Osteocyte (in vitro differentiated cells): ENCODE measurements at regions not wholly inside any gene's neighbourhood (a gene's known extent, or its start where the extent isn't known, plus 50 kb on each side); places are given as distances from the start of the nearest gene placed in this dataset.

Experiments
- DNase-seq: peaks from one replicate; pipeline ENCODE4 v3.0.0; 2021; ENCODE audit warnings: mixed read lengths; ENCODE audit not compliant: unreplicated experiment; ENCODE audit errors: extremely low spot score
- H3K27ac Mint-ChIP-seq: one replicate; pipeline ENCODE4 v1.8.0; 2021; ENCODE audit warnings: mild to moderate bottlenecking, mixed read lengths; ENCODE audit not compliant: unreplicated experiment
- H3K27me3 Mint-ChIP-seq: one replicate; pipeline ENCODE4 v1.8.0; 2021; ENCODE audit warnings: mixed read lengths; ENCODE audit not compliant: unreplicated experiment
- H3K36me3 Mint-ChIP-seq: one replicate; pipeline ENCODE4 v1.8.0; 2021; ENCODE audit warnings: mixed read lengths; ENCODE audit not compliant: unreplicated experiment
- H3K4me1 Mint-ChIP-seq: one replicate; pipeline ENCODE4 v1.8.0; 2021; ENCODE audit warnings: mixed read lengths; ENCODE audit not compliant: unreplicated experiment
- H3K4me3 Mint-ChIP-seq: one replicate; pipeline ENCODE4 v1.8.0; 2021; ENCODE audit warnings: mild to moderate bottlenecking, moderate library complexity, mixed read lengths; ENCODE audit not compliant: unreplicated experiment
- H3K9me3 Mint-ChIP-seq: one replicate; pipeline ENCODE4 v1.8.0; 2021; ENCODE audit warnings: mixed read lengths; ENCODE audit not compliant: unreplicated experiment
- TF ChIP-seq, protein P1 (sequence below): fragments of 200-600 bp; sonication (generic); IDR thresholded peaks from 2 replicates; pipeline ENCODE4 v1.5.0; 2021; ENCODE audit warnings: antibody characterized with exemption, mild to moderate bottlenecking, moderate library complexity

DNA sequence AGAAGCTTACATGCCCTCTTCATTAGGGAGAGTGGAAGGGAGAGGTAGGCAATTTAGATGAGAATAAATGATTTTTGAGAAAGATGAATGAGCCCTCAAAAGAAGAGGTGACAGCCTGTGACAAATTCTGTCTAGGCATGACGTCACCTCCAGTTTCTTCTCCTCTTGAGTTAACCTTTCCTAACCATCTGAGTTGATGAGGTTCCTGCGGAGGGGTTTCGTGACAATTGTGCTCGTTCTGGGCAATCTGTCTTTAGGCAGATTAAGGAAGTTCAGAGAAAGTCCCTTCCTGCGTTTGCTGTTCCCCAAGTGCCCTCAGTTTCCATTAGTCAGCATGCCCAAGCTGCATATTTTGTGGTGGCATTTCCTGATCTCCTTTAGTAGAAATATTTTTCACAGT lies 640.2 kb upstream of the SYT4 start:
- Mint-ChIP-seq H3K4me1 (peaks cover 61% of the 10 kb centered on the region), H3K36me3 (no peaks in the 10 kb centered on the region), H3K9me3 (no peaks in the 10 kb centered on the region), H3K27ac (no peak overlapping the region), H3K4me3 (no peak overlapping the region), H3K27me3 (no peaks in the 10 kb centered on the region)
- TF ChIP-seq, protein P1, sequence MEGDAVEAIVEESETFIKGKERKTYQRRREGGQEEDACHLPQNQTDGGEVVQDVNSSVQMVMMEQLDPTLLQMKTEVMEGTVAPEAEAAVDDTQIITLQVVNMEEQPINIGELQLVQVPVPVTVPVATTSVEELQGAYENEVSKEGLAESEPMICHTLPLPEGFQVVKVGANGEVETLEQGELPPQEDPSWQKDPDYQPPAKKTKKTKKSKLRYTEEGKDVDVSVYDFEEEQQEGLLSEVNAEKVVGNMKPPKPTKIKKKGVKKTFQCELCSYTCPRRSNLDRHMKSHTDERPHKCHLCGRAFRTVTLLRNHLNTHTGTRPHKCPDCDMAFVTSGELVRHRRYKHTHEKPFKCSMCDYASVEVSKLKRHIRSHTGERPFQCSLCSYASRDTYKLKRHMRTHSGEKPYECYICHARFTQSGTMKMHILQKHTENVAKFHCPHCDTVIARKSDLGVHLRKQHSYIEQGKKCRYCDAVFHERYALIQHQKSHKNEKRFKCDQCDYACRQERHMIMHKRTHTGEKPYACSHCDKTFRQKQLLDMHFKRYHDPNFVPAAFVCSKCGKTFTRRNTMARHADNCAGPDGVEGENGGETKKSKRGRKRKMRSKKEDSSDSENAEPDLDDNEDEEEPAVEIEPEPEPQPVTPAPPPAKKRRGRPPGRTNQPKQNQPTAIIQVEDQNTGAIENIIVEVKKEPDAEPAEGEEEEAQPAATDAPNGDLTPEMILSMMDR, result no peak
- no peak for DNase-seq

DNA sequence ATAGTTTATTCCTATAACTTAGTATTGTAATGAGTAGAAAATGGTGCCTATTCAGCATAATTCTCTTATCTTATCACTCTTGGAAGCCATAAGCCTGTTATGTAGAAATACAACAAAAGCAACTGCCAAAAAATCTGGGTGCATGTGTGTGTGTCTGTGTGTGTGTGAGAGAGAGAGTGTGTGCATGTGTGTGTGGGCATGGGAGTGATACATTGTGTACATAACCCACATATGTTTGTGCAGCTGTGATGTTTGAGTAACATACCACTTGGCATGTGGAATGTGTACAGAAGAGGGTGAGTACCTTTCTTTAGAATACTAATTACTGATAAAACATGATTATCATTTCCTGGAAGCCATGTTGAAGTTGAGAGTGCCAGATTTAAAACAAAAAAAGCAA lies 642.3 kb upstream of the SYT4 start:
- Mint-ChIP-seq H3K36me3 (no peaks in the 10 kb centered on the region), H3K27ac (peak overlapping the region; percentile 52), H3K4me1 (peaks cover 44% of the 10 kb centered on the region), H3K9me3 (no peaks in the 10 kb centered on the region), H3K27me3 (no peaks in the 10 kb centered on the region), H3K4me3 (no peak overlapping the region)
- DNase-seq, result no peak
- TF ChIP-seq, protein P1, result no peak

- H3K4me3 Mint-ChIP-seq, result no peak overlapping the region
- no peaks in the 10 kb centered on the region for H3K27me3 Mint-ChIP-seq
- H3K9me3 Mint-ChIP-seq, result no peaks in the 10 kb centered on the region
- H3K4me1 Mint-ChIP-seq, result peaks cover 54% of the 10 kb centered on the region
- TF ChIP-seq, protein P1, result no peak
- DNase-seq, result no peak
- peak overlapping the region; percentile 71 for H3K27ac Mint-ChIP-seq
- peaks cover 5% of the 10 kb centered on the region for H3K36me3 Mint-ChIP-seq
Observed at GRCh38 chr18:43931439-43931838, 654.1 kb upstream of the SYT4 start.

DNA sequence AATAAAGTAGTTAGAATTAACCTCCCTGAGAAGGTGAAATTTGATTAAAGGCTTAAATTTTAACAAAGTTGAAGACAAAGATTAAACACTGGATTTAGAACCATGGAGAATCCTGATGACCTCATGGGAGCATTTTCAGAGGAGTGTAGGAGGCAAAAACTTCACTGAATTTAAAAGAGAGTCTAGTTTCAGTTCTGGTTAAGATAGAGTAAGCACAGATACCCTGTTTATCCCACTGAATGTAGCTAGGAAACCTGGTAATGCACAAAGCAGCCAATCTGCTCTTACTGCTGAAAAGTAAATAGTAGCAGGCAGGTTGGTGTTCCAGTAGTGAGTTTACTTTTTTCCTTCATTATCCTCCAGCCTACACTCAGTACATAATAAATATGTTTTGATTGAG lies 654.9 kb upstream of the SYT4 start:
- Mint-ChIP-seq H3K4me3 (no peak overlapping the region), H3K9me3 (no peaks in the 10 kb centered on the region), H3K27me3 (no peaks in the 10 kb centered on the region), H3K36me3 (peaks cover 5% of the 10 kb centered on the region), H3K4me1 (peaks cover 54% of the 10 kb centered on the region), H3K27ac (peak overlapping the region; percentile 70)
- TF ChIP-seq, protein P1, result no peak
- no peak for DNase-seq

GRCh38 chr18:43933177-43933576 lies 655.9 kb upstream of the SYT4 start:
- TF ChIP-seq, protein P1, result no peak
- H3K27ac Mint-ChIP-seq, result peak overlapping the region; percentile 88

More at GRCh38 chr18:43933177-43933576, 655.9 kb upstream of the SYT4 start:
- Mint-ChIP-seq H3K9me3 (no peaks in the 10 kb centered on the region), H3K4me1 (peaks cover 54% of the 10 kb centered on the region), H3K27me3 (no peaks in the 10 kb centered on the region), H3K36me3 (peaks cover 5% of the 10 kb centered on the region), H3K4me3 (no peak overlapping the region)
- no peak for DNase-seq
